Heart right ventricle (tissue), 16 donors: ENCODE measurements at regions not wholly inside any gene's neighbourhood (a gene's known extent, or its start where the extent isn't known, plus 50 kb on each side); places are given as distances from the start of the nearest gene placed in this dataset.

Experiments
- ATAC-seq, 8 donors: fragments of 200-7000 bp; cut with Tn5 transposase; one replicate each; pipeline ENCODE4 v1.9.1; 2020; ENCODE audit warnings: mild to moderate bottlenecking in 8 of 8, moderate library complexity in 8 of 8, moderate number of reproducible peaks in 1 of 8
- DNase-seq, 2 donors: peaks; one replicate each; pipeline ENCODE4 v3.0.0-alpha.2; 2020
- H3K27ac ChIP-seq, 10 donors: fragments of 200-600 bp; sonication (generic) in 2 of 10; one replicate each; pipeline versions ENCODE4 v1.5.0 to v1.8.0; 2020 to 2022; ENCODE audit warnings: mild to moderate bottlenecking in 3 of 10
- H3K27me3 ChIP-seq, 7 donors: fragments of 200-600 bp; one replicate each; pipeline ENCODE4 v1.8.0; 2021 to 2022; ENCODE audit warnings: mild to moderate bottlenecking in 2 of 7
- H3K36me3 ChIP-seq, 9 donors: fragments of 200-600 bp; sonication (generic) in 1 of 9; one replicate each; pipeline versions ENCODE4 v1.5.0 to v1.8.0; 2020 to 2022; ENCODE audit warnings: mild to moderate bottlenecking in 2 of 9
- H3K4me1 ChIP-seq, 9 donors: fragments of 200-600 bp; sonication (generic) in 1 of 9; one replicate each; pipeline versions ENCODE4 v1.5.0 to v1.8.0; 2020 to 2022; ENCODE audit warnings: mild to moderate bottlenecking in 4 of 9
- H3K4me3 ChIP-seq, 10 donors: fragments of 200-600 bp; sonication (generic) in 2 of 10; one replicate each; pipeline versions ENCODE4 v1.5.0 to v1.8.0; 2020 to 2022; ENCODE audit warnings: mild to moderate bottlenecking in 7 of 10, moderate library complexity in 2 of 10
- H3K9me3 ChIP-seq, 11 donors: fragments of 200-600 bp in 10 of 11; sonication (generic) in 2 of 11; one replicate each; pipeline versions ENCODE4 v1.5.0 to v1.8.0; 2013 to 2022; ENCODE audit warnings: mild to moderate bottlenecking in 2 of 11, control low read depth in 1 of 11, moderate library complexity in 1 of 11
- CTCF ChIP-seq, 9 donors: fragments of 200-600 bp; sonication (generic) in 2 of 9; IDR thresholded peaks; one replicate each; pipeline versions ENCODE4 v1.5.0 to v1.8.0; 2021 to 2022; ENCODE audit warnings: antibody characterized with exemption in 9 of 9, mild to moderate bottlenecking in 5 of 9, moderate library complexity in 1 of 9
- WGBS, 2 donors: extraction: QIAGEN DNeasy Blood & Tissue Kit; methylation state at CpG; one replicate each; pipeline ENCODE4 v1.1.7; 2013; ENCODE audit warnings: inconsistent platforms in 1 of 2; 5-methylcytosine and 5-hydroxymethylcytosine counted together
- intact Hi-C, 10 donors: fragments of 100-400 bp; cut with DNase I; formaldehyde crosslinking; loops; one replicate each; pipeline versions ENCODE4 v1.11.1 to v1.14.2; 2022
- donor health status: Arrhythmogenic right ventricular cardiomyopathy.
- donor health status: ischemic (EF 13 %, LVEDD 7.1; RV severe dilation, severe dysfunction).
- donor health status: healthy with polysubstance abuse.
- donor health status: DM: no; HTN: yes; CAD: no.
- donor health status: DM: no; HTN: no; CAD: no.
- donor health status: ischemic (EF 25% LVEDD 6.9; RV normal size, moderate dysfunction).
- donor health status: ischemic (EF 25% LVEDD 5.7; RV mildly dilated, moderate dysfunction).
- donor health status: healthy.
- donor health status: DM: yes; HTN: yes; CAD: no.
- donor health status: Ischemic cardiomyopathy.
- donor health status: ischemic (EF 35%, LVEDD 5.7; RV mildly dilated, moderate dysfunction).
- donor health status: nonischemic (EF 11% LVEDD 7.7; RV severe dilation, severe dysfunction).
- donor health status: DM: yes; HTN: yes; CAD: no.
- donor health status: PGD.
- donor health status: ischemic (EF 29% LVEDD 5.4; RV normal size, mild dysfunction).
- donor health status: nonischemic (EF 23%, LVEDD 6.1; RV moderate dilation, normal function).

- no peak overlapping the region for H3K27ac ChIP-seq
- no peak for TF ChIP-seq CTCF (IDR thresholded peaks at IDR 0.05)
- intact Hi-C loops = no loop called here
- ATAC-seq (no peak), DNase-seq (no peak)
- H3K4me1 ChIP-seq = no peaks in the 10 kb centered on the region
- 64 to 79% methylated on average over 3 of the region's 3 CpGs for WGBS, 2 donors
- H3K9me3 ChIP-seq = no peaks in the 10 kb centered on the region
- H3K4me3 ChIP-seq = no peak overlapping the region
- H3K27me3 ChIP-seq = no peaks in the 10 kb centered on the region
- no peaks in the 10 kb centered on the region for H3K36me3 ChIP-seq
Measured at GRCh38 chrX:98523026-98523425, 1639.3 kb downstream of the RPA4 start.

- no peak for TF ChIP-seq CTCF (IDR thresholded peaks at IDR 0.05)
- intact Hi-C loops = no loop called here
- WGBS, 2 donors = 76 to 80% methylated on average over 3 of the region's 3 CpGs
- DNase-seq = no peak
- Histone ChIP-seq H3K27me3 (no peaks in the 10 kb centered on the region), H3K27ac (no peak overlapping the region), H3K4me3 (no peak overlapping the region), H3K4me1 (no peaks in the 10 kb centered on the region), H3K9me3 (no peaks in the 10 kb centered on the region), H3K36me3 (no peaks in the 10 kb centered on the region)
- no peak for ATAC-seq
Measured at GRCh38 chrX:98523521-98523920, 1639.8 kb downstream of the RPA4 start.

- WGBS, 2 donors = 54 to 60% methylated on average over 2 of the region's 2 CpGs
Measured at GRCh38 chrX:98548519-98548918, 1664.8 kb downstream of the RPA4 start.

GRCh38 chrX:98568795-98569194 is 1685.1 kb downstream of the RPA4 start:
- Histone ChIP-seq H3K4me1 (no peaks in the 10 kb centered on the region), H3K36me3 (no peaks in the 10 kb centered on the region), H3K27me3 (peaks cover 0 to 15% (median 0%) of the 10 kb centered on the region in 7 donors), H3K4me3 (no peak overlapping the region), H3K9me3 (no peaks in the 10 kb centered on the region), H3K27ac (no peak overlapping the region)
- TF ChIP-seq CTCF (IDR thresholded peaks at IDR 0.05) = no peak
- no peak for DNase-seq
- 38 to 66% methylated on average over 2 of the region's 2 CpGs for WGBS, 2 donors
- intact Hi-C loops = no loop called here
- ATAC-seq = no peak

More at GRCh38 chrX:98548519-98548918, 1664.8 kb downstream of the RPA4 start:
- DNase-seq = no peak
- Histone ChIP-seq H3K27ac (no peak overlapping the region), H3K36me3 (no peaks in the 10 kb centered on the region), H3K9me3 (no peaks in the 10 kb centered on the region), H3K4me3 (no peak overlapping the region), H3K27me3 (peaks cover 0 to 5% (median 0%) of the 10 kb centered on the region in 7 donors), H3K4me1 (no peaks in the 10 kb centered on the region)
- no peak for ATAC-seq
- intact Hi-C loops = no loop called here
- TF ChIP-seq CTCF (IDR thresholded peaks at IDR 0.05) = no peak
